Panc1 (cell line): ENCODE measurements at regions not wholly inside any gene's neighbourhood (a gene's known extent, or its start where the extent isn't known, plus 50 kb on each side); places are given as distances from the start of the nearest gene placed in this dataset.

ENCODE experiments used
- ATAC-seq: fragments of 200-7000 bp; cut with Tn5 transposase; 2 replicates; pipeline ENCODE4 v1.9.1; 2020; ENCODE audit warnings: mild to moderate bottlenecking, moderate library complexity
- BruUV-seq: library from RNA; stranded (reverse); fragments of 400-500 nt; replicated peaks from 2 replicates; lab custom pipeline; 2021; lab: Mats Ljungman, UMichigan
- CTCF ChIA-PET: fragments of 300-600 bp; sonication (Branson Sonifier 250); formaldehyde crosslinking; loops from one replicate; lab custom pipeline; 2022; ENCODE audit warnings: antibody characterized with exemption; lab: Charles Lee
- POLR2A ChIA-PET: fragments of 300-600 bp; sonication (Branson Sonifier 250); formaldehyde crosslinking; loops from one replicate; lab custom pipeline; 2022; ENCODE audit warnings: antibody characterized with exemption; lab: Charles Lee
- DNase-seq: peaks from one replicate; pipeline ENCODE4 v3.0.0-alpha.2; 2010; ENCODE audit warnings: low read depth, low spot score
- H3K27ac ChIP-seq: 2 replicates; pipeline ENCODE4 v1.5.1; 2011; ENCODE audit warnings: mild to moderate bottlenecking, low read length, inconsistent platforms
- H3K27me3 ChIP-seq: fragments of 200-500 bp; sonication (Bioruptor generic); 2 replicates; pipeline ENCODE4 v1.6.0; 2014; ENCODE audit warnings: low read length, inconsistent platforms; ENCODE audit not compliant: control insufficient read depth, insufficient read depth
- H3K36me3 ChIP-seq: fragments of 200-500 bp; sonication (Bioruptor generic); 2 replicates; pipeline ENCODE4 v1.5.1; 2014; ENCODE audit warnings: inconsistent platforms, mild to moderate bottlenecking, low read length, moderate library complexity; ENCODE audit not compliant: control insufficient read depth, insufficient read depth
- H3K4me1 ChIP-seq: 2 replicates; pipeline ENCODE4 v1.5.1; 2011; ENCODE audit warnings: inconsistent platforms, mild to moderate bottlenecking, low read length, moderate library complexity; ENCODE audit not compliant: control insufficient read depth, insufficient read depth
- H3K4me3 ChIP-seq, 2 experiments: 2 replicates each; pipeline ENCODE4 v1.5.1; 2011 to 2012; ENCODE audit warnings: low read depth in 2 of 2, low read length in 2 of 2, mild to moderate bottlenecking in 2 of 2, inconsistent platforms in 1 of 2, moderate library complexity in 1 of 2
- H3K9me3 ChIP-seq: fragments of 200-500 bp; sonication (Bioruptor generic); 2 replicates; pipeline ENCODE4 v1.5.1; 2014; ENCODE audit warnings: low read depth, mild to moderate bottlenecking, inconsistent platforms, low read length, moderate library complexity; ENCODE audit not compliant: control insufficient read depth, insufficient read depth
- CTCF ChIP-seq: fragments of 450-650 bp; IDR thresholded peaks from 2 replicates; pipeline ENCODE4 v1.5.1; 2017; ENCODE audit warnings: mild to moderate bottlenecking
- POLR2AphosphoS5 ChIP-seq: IDR thresholded peaks from 2 replicates; pipeline ENCODE4 v1.6.1; 2012; ENCODE audit warnings: mild to moderate bottlenecking, low read depth, low read length, moderate library complexity
- REST ChIP-seq, 2 experiments: IDR thresholded peaks; 2 replicates each; pipeline ENCODE4 v1.6.1; 2011 to 2012; ENCODE audit warnings: low read depth in 2 of 2, control low read depth in 1 of 2, low read length in 1 of 2, mild to moderate bottlenecking in 1 of 2, moderate library complexity in 1 of 2; ENCODE audit not compliant: insufficient read depth in 1 of 2
- SIN3A ChIP-seq: IDR thresholded peaks from 2 replicates; pipeline ENCODE4 v1.6.1; 2012; ENCODE audit warnings: low read depth, mild to moderate bottlenecking, low read length, moderate library complexity, borderline replicate concordance; ENCODE audit not compliant: insufficient read depth
- TCF7L2 ChIP-seq: IDR thresholded peaks from 2 replicates; pipeline ENCODE4 v1.6.1; 2011; ENCODE audit warnings: mild to moderate bottlenecking, low read depth, low read length, inconsistent platforms
- in situ Hi-C: cut with HindIII; loops from 2 replicates; pipeline ENCODE4 v1.10.0; 2016; ENCODE audit warnings: low sequenced_read_pairs, low pct_unique_long_range_greater_than_20kb
- intact Hi-C: fragments of 100-400 bp; cut with micrococcal nuclease; formaldehyde crosslinking; loops from one replicate; pipeline ENCODE4 v1.10.0; 2022; ENCODE audit not compliant: unreplicated experiment

GRCh38 chr2:19104503-19104902, 253.9 kb downstream of the OSR1 start:
- no peak for DNase-seq
- Histone ChIP-seq H3K27ac (no peak overlapping the region), H3K9me3 (no peaks in the 10 kb centered on the region), H3K4me3 (no peak overlapping the region), H3K36me3 (no peaks in the 10 kb centered on the region), H3K4me1 (no peaks in the 10 kb centered on the region), H3K27me3 (no peaks in the 10 kb centered on the region)
- ChIA-PET POLR2A (no interaction called here), CTCF (no interaction called here)
- no TSS peak for BruUV-seq
- in situ Hi-C loops (no loop called here), intact Hi-C loops (no loop called here)
- no peak for ATAC-seq
- TF ChIP-seq TCF7L2 (no peak), CTCF (no peak), SIN3A (no peak), REST (IDR thresholded peaks at IDR 0.05; ENCODE audit: insufficient read depth in 1 of 2, low read depth in 2 of 2, low read length in 1 of 2) (no peak), POLR2AphosphoS5 (no peak)

DNA sequence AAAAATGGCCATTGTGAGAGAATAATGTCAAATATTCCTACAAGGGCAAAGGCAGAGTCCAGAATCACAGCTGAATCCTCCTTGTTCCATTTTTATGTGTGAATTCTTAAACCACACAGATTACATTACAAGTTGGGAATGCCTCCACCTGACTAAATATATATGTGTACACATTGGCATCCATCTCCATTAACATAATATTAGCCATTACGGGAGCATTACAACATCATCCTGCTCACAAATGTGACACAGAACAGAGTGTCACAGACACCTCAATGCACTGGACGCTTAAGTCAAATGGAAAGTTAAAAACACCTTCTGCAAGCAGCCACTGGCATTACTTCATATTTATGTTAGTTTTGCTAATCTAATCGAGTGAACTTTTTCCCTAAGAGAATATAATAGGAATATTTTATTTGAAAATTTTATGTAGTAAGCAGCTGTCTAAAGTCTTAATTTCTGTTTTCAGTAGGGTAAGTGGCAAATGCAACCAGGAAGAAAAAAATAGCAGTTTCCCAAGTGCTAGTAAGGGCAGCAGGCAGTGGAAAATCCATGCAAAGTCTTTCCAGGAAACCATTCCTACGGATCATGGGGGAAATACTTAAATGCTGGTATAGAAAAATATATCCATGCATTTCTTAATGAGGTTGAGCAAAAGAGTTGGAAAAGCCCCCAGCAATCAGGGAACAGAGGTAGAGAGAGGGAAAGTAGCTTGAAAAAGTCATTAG, 255.6 kb downstream of the OSR1 start:
- in situ Hi-C loops (no loop called here), intact Hi-C loops (no loop called here)
- no peak for DNase-seq
- no TSS peak for BruUV-seq
- CTCF ChIA-PET = no interaction called here
- H3K27me3 ChIP-seq = no peaks in the 10 kb centered on the region
- ATAC-seq = no peak
- no peaks in the 10 kb centered on the region for H3K9me3 ChIP-seq
- POLR2A ChIA-PET = no interaction called here
- no peaks in the 10 kb centered on the region for H3K4me1 ChIP-seq
- no peak overlapping the region for H3K27ac ChIP-seq
- TF ChIP-seq REST (IDR thresholded peaks at IDR 0.05; ENCODE audit: insufficient read depth in 1 of 2, low read depth in 2 of 2, low read length in 1 of 2) (no peak), SIN3A (no peak), POLR2AphosphoS5 (no peak), CTCF (no peak), TCF7L2 (no peak)
- no peak overlapping the region for H3K4me3 ChIP-seq
- no peaks in the 10 kb centered on the region for H3K36me3 ChIP-seq
